Hematopoietic multipotent progenitor cell treated with erythropoietin and hydrocortisone succinate and interleukin-3 and kit ligand, for 6 days (in vitro differentiated cells): ENCODE measurements at regions not wholly inside any gene's neighbourhood (a gene's known extent, or its start where the extent isn't known, plus 50 kb on each side); places are given as distances from the start of the nearest gene placed in this dataset.

Source experiments
- DNase-seq: peaks from one replicate; pipeline ENCODE4 v3.0.0-alpha.2; 2015

GRCh38 chr5:4356201-4356600 lies 760.6 kb downstream of the IRX1 start:
- no peak for DNase-seq

GRCh38 chr5:4359847-4360246 lies 764.2 kb downstream of the IRX1 start:
- DNase-seq: no peak

GRCh38 chr5:4361753-4362152 lies 766.1 kb downstream of the IRX1 start:
- no peak for DNase-seq

- no peak for DNase-seq
Measured at GRCh38 chr5:4362411-4362810, 766.8 kb downstream of the IRX1 start.

GRCh38 chr5:4363045-4363444 lies 767.4 kb downstream of the IRX1 start:
- no peak for DNase-seq

GRCh38 chr5:4366628-4367027 lies 771.0 kb downstream of the IRX1 start:
- DNase-seq: no peak

- no peak for DNase-seq
Measured at GRCh38 chr5:4370218-4370617, 769.9 kb upstream of the ADAMTS16 start.

GRCh38 chr5:4372481-4372880 lies 767.6 kb upstream of the ADAMTS16 start:
- DNase-seq: no peak

GRCh38 chr5:4373051-4373820 lies 766.9 kb upstream of the ADAMTS16 start:
- no peak for DNase-seq

- DNase-seq: no peak
Measured at GRCh38 chr5:4374866-4375265, 765.3 kb upstream of the ADAMTS16 start.

GRCh38 chr5:4375640-4376039 lies 764.5 kb upstream of the ADAMTS16 start:
- DNase-seq: no peak

- DNase-seq: no peak
Measured at GRCh38 chr5:4383102-4383501, 757.0 kb upstream of the ADAMTS16 start.

- no peak for DNase-seq
Measured at GRCh38 chr5:4383518-4384198, 756.5 kb upstream of the ADAMTS16 start.

- DNase-seq: no peak
Measured at GRCh38 chr5:4384649-4385048, 755.5 kb upstream of the ADAMTS16 start.

GRCh38 chr5:4386152-4386551 lies 754.0 kb upstream of the ADAMTS16 start:
- no peak for DNase-seq

GRCh38 chr5:4387290-4387689 lies 752.8 kb upstream of the ADAMTS16 start:
- DNase-seq: no peak

GRCh38 chr5:4395752-4396151 lies 744.4 kb upstream of the ADAMTS16 start:
- DNase-seq: no peak

GRCh38 chr5:4405614-4406219 lies 734.4 kb upstream of the ADAMTS16 start:
- no peak for DNase-seq

- no peak for DNase-seq
Measured at GRCh38 chr5:4410151-4410550, 730.0 kb upstream of the ADAMTS16 start.

- no peak for DNase-seq
Measured at GRCh38 chr5:4411664-4412063, 728.5 kb upstream of the ADAMTS16 start.

- DNase-seq: no peak
Measured at GRCh38 chr5:4413996-4414395, 726.1 kb upstream of the ADAMTS16 start.

- DNase-seq: no peak
Measured at GRCh38 chr5:4418084-4418483, 722.0 kb upstream of the ADAMTS16 start.

- DNase-seq: no peak
Measured at GRCh38 chr5:4419281-4419680, 720.8 kb upstream of the ADAMTS16 start.

- no peak for DNase-seq
Measured at GRCh38 chr5:4420177-4420576, 720.0 kb upstream of the ADAMTS16 start.
